ENCODE measurements at regions not wholly inside any gene's neighbourhood (a gene's known extent, or its start where the extent isn't known, plus 50 kb on each side); places are given as distances from the start of the nearest gene placed in this dataset.

DNA sequence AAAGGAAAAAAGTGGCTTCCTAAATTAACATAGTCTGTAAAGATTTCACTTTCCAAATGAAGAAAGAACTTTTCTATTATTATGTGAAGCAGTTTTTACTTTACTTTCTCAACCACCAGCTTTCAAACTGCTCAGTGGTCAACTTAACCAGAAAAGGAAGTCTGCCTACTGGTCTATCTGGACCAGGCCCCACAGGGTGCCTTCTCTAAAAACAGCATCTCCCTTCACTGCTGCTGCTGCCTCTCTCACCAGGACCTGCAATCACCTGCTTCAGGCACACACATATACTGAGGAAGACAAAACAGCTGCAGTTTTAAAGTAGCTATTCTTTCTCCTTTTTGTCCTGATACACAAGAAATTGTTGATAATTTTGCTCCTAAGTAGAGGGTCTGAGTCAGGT, 221.3 kb upstream of the DCC start:
- in situ Hi-C loops (cut with MboI) (no loop called here), intact Hi-C loops (cut with micrococcal nuclease) (no loop called here)
- Histone ChIP-seq H3K9me3 (replicated peaks; ENCODE audit: control insufficient read depth, insufficient read depth, low read depth, low read length) (no peaks in the 10 kb centered on the region), H3K79me2 (ENCODE audit: control insufficient read depth, insufficient read depth, low read length) (no peaks in the 10 kb centered on the region), H3K4me2 (ENCODE audit: insufficient read depth, low read length) (no peak overlapping the region), H4K20me1 (replicated peaks; ENCODE audit: control insufficient read depth, insufficient read depth, low read length) (no peaks in the 10 kb centered on the region), H3K9ac (ENCODE audit: insufficient read depth in 1 of 2, low read depth in 2 of 2, low read length in 2 of 2) (no peak overlapping the region), H2AFZ (ENCODE audit: low read depth, low read length) (no peak overlapping the region), H3K4me1 (replicated peaks in 1 of 2; ENCODE audit: control insufficient read depth in 2 of 2, insufficient read depth in 2 of 2, low read length in 2 of 2) (no peaks in the 10 kb centered on the region), H3K4me3 (no peak overlapping the region), H3K27ac (ENCODE audit: extremely low read depth, low read depth, low read length) (no peak overlapping the region), H3K36me3 (ENCODE audit: control insufficient read depth, insufficient read depth, low read length) (no peaks in the 10 kb centered on the region), H3K9me1 (ENCODE audit: control insufficient read depth, insufficient read depth, low read length) (no peaks in the 10 kb centered on the region), H3K27me3 (ENCODE audit: control insufficient read depth in 2 of 2, insufficient read depth in 2 of 2, low read length in 2 of 2) (no peaks in the 10 kb centered on the region)
- CTCF ChIA-PET (ENCODE audit: low intra/inter-chr PET ratio): no interaction called here
- no peak for ATAC-seq
- no peak for FAIRE-seq
- no peak for TF ChIP-seq SMAD1 (IDR thresholded peaks at IDR 0.05; ENCODE audit: low read depth, low read length, partially characterized antibody)
- no peak for TF ChIP-seq HMG20A (CRISPR knock-in tag; conservative IDR thresholded peaks at IDR 0.05)
- no peak for TF ChIP-seq U2AF1 (optimal IDR thresholded peaks at IDR 0.05; ENCODE audit: low read depth, low read length)
- no peak for TF ChIP-seq ZNF124 (CRISPR knock-in tag; IDR thresholded peaks at IDR 0.05)
- POLR2A ChIA-PET: no interaction called here
- no peak for DNase-seq (ENCODE audit: extremely low read depth in 1 of 4, low spot score in 3 of 4)
- no TSS peak for BruUV-seq (replicated peaks)

- DNase-seq (ENCODE audit: extremely low read depth in 1 of 4, low spot score in 3 of 4) (no peak), ATAC-seq (no peak), FAIRE-seq (no peak)
- Histone ChIP-seq H3K27me3 (ENCODE audit: control insufficient read depth in 2 of 2, insufficient read depth in 2 of 2, low read length in 2 of 2) (no peaks in the 10 kb centered on the region), H3K36me3 (ENCODE audit: control insufficient read depth, insufficient read depth, low read length) (no peaks in the 10 kb centered on the region), H3K9me3 (replicated peaks; ENCODE audit: control insufficient read depth, insufficient read depth, low read depth, low read length) (no peaks in the 10 kb centered on the region), H3K4me3 (no peak overlapping the region), H3K9ac (ENCODE audit: insufficient read depth in 1 of 2, low read depth in 2 of 2, low read length in 2 of 2) (no peak overlapping the region), H2AFZ (ENCODE audit: low read depth, low read length) (no peak overlapping the region), H3K9me1 (ENCODE audit: control insufficient read depth, insufficient read depth, low read length) (no peaks in the 10 kb centered on the region), H3K27ac (ENCODE audit: extremely low read depth, low read depth, low read length) (no peak overlapping the region), H3K4me2 (ENCODE audit: insufficient read depth, low read length) (no peak overlapping the region), H3K79me2 (ENCODE audit: control insufficient read depth, insufficient read depth, low read length) (no peaks in the 10 kb centered on the region), H3K4me1 (replicated peaks in 1 of 2; ENCODE audit: control insufficient read depth in 2 of 2, insufficient read depth in 2 of 2, low read length in 2 of 2) (no peaks in the 10 kb centered on the region), H4K20me1 (replicated peaks; ENCODE audit: control insufficient read depth, insufficient read depth, low read length) (no peaks in the 10 kb centered on the region)
- in situ Hi-C loops (cut with MboI) (no loop called here), intact Hi-C loops (cut with micrococcal nuclease) (no loop called here)
- CTCF ChIA-PET (ENCODE audit: low intra/inter-chr PET ratio): no interaction called here
- POLR2A ChIA-PET: no interaction called here
- TF ChIP-seq NR2F6 (CRISPR knock-in tag; IDR thresholded peaks at IDR 0.05) (no peak), PRMT5 (CRISPR knock-in tag; IDR thresholded peaks at IDR 0.05) (no peak), KLF1 (tag; IDR thresholded peaks at IDR 0.05) (no peak), E2F3 (CRISPR knock-in tag; IDR thresholded peaks at IDR 0.05) (no peak), RHOXF2B (CRISPR knock-in tag; conservative IDR thresholded peaks at IDR 0.05) (no peak)
- 0% methylated on average over 4 of the region's 4 CpGs for WGBS (ENCODE audit: insufficient coverage, low coverage, missing lambda C conversion rate)
- BruUV-seq (replicated peaks): no TSS peak
Observed at GRCh38 chr18:52130624-52131301, 209.2 kb upstream of the DCC start.

Data from K562 (cell line).